ENCODE measurements at regions not wholly inside any gene's neighbourhood (a gene's known extent, or its start where the extent isn't known, plus 50 kb on each side); places are given as distances from the start of the nearest gene placed in this dataset.

GRCh38 chr3:76040946-76041345 is 255.6 kb upstream of the ZNF717 start:
- Histone ChIP-seq H3K79me2 (ENCODE audit: insufficient read depth, low read depth) (no peaks in the 10 kb centered on the region), H3K4me2 (no peak overlapping the region), H3K27ac (no peak overlapping the region)

GRCh38 chr3:76043746-76044145 is 258.4 kb upstream of the ZNF717 start:
- no peak for TF ChIP-seq CTCF (conservative IDR thresholded peaks at IDR 0.05; ENCODE audit: low read depth, low read length)
- Histone ChIP-seq H3K27ac (no peak overlapping the region), H3K36me3 (ENCODE audit: insufficient read depth) (no peaks in the 10 kb centered on the region), H3K4me3 (IDR thresholded peaks at IDR 0.05; ENCODE audit: insufficient read depth, low read depth, low read length) (no peak overlapping the region), H3K9ac (no peak overlapping the region), H4K20me1 (ENCODE audit: insufficient read depth) (no peaks in the 10 kb centered on the region), H3K4me1 (ENCODE audit: low read depth, poor library complexity, severe bottlenecking) (no peaks in the 10 kb centered on the region), H2AFZ (ENCODE audit: low read depth) (no peak overlapping the region), H3K79me2 (ENCODE audit: insufficient read depth, low read depth) (no peaks in the 10 kb centered on the region), H3K27me3 (ENCODE audit: insufficient read depth, low read depth) (no peaks in the 10 kb centered on the region), H3K4me2 (no peak overlapping the region)

More at GRCh38 chr3:76040946-76041345, 255.6 kb upstream of the ZNF717 start:
- Histone ChIP-seq H3K36me3 (ENCODE audit: insufficient read depth) (no peaks in the 10 kb centered on the region), H2AFZ (ENCODE audit: low read depth) (no peak overlapping the region), H3K9ac (no peak overlapping the region), H3K4me1 (ENCODE audit: low read depth, poor library complexity, severe bottlenecking) (no peaks in the 10 kb centered on the region), H3K27me3 (ENCODE audit: insufficient read depth, low read depth) (no peaks in the 10 kb centered on the region), H4K20me1 (ENCODE audit: insufficient read depth) (no peaks in the 10 kb centered on the region), H3K4me3 (IDR thresholded peaks at IDR 0.05; ENCODE audit: insufficient read depth, low read depth, low read length) (no peak overlapping the region)
- TF ChIP-seq CTCF (conservative IDR thresholded peaks at IDR 0.05; ENCODE audit: low read depth, low read length) = no peak

- no peak overlapping the region for H3K4me2 ChIP-seq
- no peak overlapping the region for H3K27ac ChIP-seq
- no peaks in the 10 kb centered on the region for H3K27me3 ChIP-seq (ENCODE audit: insufficient read depth, low read depth)
- no peaks in the 10 kb centered on the region for H3K36me3 ChIP-seq (ENCODE audit: insufficient read depth)
- TF ChIP-seq CTCF (conservative IDR thresholded peaks at IDR 0.05; ENCODE audit: low read depth, low read length) = peak; percentile 62
- H3K9ac ChIP-seq = no peak overlapping the region
- no peaks in the 10 kb centered on the region for H3K79me2 ChIP-seq (ENCODE audit: insufficient read depth, low read depth)
- H2AFZ ChIP-seq (ENCODE audit: low read depth) = no peak overlapping the region
- no peak overlapping the region for H3K4me3 ChIP-seq (IDR thresholded peaks at IDR 0.05; ENCODE audit: insufficient read depth, low read depth, low read length)
- no peaks in the 10 kb centered on the region for H4K20me1 ChIP-seq (ENCODE audit: insufficient read depth)
- H3K4me1 ChIP-seq (ENCODE audit: low read depth, poor library complexity, severe bottlenecking) = no peaks in the 10 kb centered on the region
Measured at GRCh38 chr3:76044601-76045600, 259.6 kb upstream of the ZNF717 start.

GRCh38 chr3:76047368-76047767 is 262.0 kb upstream of the ZNF717 start:
- Histone ChIP-seq H3K79me2 (ENCODE audit: insufficient read depth, low read depth) (no peaks in the 10 kb centered on the region), H3K27me3 (ENCODE audit: insufficient read depth, low read depth) (no peaks in the 10 kb centered on the region), H3K4me2 (no peak overlapping the region), H3K27ac (no peak overlapping the region), H3K9ac (no peak overlapping the region), H2AFZ (ENCODE audit: low read depth) (no peak overlapping the region), H4K20me1 (ENCODE audit: insufficient read depth) (no peaks in the 10 kb centered on the region), H3K36me3 (ENCODE audit: insufficient read depth) (no peaks in the 10 kb centered on the region), H3K4me1 (ENCODE audit: low read depth, poor library complexity, severe bottlenecking) (no peaks in the 10 kb centered on the region), H3K4me3 (IDR thresholded peaks at IDR 0.05; ENCODE audit: insufficient read depth, low read depth, low read length) (no peak overlapping the region)
- no peak for TF ChIP-seq CTCF (conservative IDR thresholded peaks at IDR 0.05; ENCODE audit: low read depth, low read length)
